GM19372 (cell line): ENCODE measurements at regions not wholly inside any gene's neighbourhood (a gene's known extent, or its start where the extent isn't known, plus 50 kb on each side); places are given as distances from the start of the nearest gene placed in this dataset.

Experiments used
- ATAC-seq: cut with Tn5 transposase; IDR thresholded peaks from one replicate; pipeline ENCODE4 v1.9.1; 2021; ENCODE audit warnings: mild to moderate bottlenecking, low read depth, moderate library complexity; ENCODE audit not compliant: unreplicated experiment

- ATAC-seq = no peak
Measured at GRCh38 chr5:96248131-96248530, 184.9 kb downstream of the PCSK1 start.

GRCh38 chr5:96247708-96248107 is 185.3 kb downstream of the PCSK1 start:
- ATAC-seq = no peak

DNA sequence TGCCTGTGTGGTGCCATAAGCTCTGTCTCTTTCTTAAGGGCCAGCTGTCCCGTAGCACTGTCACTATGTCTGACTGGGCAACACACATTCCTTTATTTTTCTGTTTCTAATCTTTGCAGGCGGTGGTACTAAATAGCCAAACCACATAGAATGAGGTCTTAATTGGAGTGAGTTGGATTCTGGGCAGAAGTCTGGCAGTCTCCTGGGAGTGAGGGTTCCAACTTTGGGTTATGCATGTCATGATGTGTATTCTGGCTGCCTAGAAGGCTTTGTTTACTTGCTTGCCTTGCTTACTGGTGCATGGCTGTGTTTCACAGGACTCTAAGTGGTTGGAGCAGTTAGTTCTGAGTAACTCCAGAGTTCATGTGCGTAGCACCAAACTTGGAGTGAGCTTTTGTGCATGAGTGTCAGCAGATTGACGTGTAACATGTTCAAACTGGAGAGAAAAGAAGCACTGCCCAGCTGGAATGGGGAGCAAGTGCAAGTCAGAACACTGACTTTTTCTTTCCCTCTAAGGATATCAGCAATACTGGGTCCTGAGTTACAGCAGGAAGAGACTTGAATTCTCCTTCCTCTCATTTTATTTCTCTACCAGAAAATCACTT is 185.8 kb downstream of the PCSK1 start:
- no peak for ATAC-seq

DNA sequence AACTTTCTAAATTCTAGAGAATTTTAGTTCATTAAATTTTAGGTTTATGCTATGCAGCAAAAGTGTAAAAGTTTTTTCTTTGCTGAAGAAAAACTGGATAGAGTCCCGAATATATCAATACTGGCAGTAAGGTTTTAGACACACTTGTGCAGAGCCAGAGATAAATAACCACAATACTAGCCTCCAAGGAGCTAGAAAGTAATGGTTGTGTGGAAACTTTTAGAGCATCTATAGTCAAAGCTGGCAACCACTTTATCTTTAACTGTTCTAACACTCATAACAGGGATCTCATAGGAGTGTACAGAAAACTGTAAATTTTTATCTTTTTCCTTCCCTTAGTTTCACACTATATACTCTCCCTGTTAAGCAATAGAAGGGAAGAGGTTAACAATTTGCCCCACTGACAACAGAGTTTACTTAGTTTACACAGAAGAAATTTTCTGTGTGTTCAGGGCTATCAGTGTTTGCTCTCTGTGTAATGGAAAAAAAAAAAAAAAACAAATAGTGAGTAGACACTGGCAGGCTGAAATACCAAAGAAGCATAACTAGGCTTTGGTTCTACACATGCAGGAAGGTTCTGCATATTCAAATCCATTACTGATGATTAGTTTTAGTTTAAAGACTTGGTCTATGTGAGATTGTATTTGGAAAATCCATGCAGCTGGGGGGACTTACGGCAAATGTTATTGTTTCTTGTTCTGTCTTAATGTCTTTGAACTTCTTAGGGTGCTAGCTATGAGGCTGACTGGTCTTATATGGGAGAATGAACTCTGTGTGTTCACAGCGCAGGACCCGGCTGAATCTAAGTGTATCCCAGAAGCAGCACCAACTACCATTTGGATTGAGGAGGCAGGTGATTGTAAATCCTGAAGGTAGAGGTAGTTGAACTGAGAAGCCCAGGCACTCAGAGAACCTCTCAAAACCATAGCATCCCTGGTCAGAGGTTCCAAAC is 187.6 kb downstream of the PCSK1 start:
- ATAC-seq = no peak

GRCh38 chr5:96244696-96245095 is 188.4 kb downstream of the PCSK1 start:
- ATAC-seq = no peak

- no peak for ATAC-seq
Measured at GRCh38 chr5:96243862-96244261, 189.2 kb downstream of the PCSK1 start.

DNA sequence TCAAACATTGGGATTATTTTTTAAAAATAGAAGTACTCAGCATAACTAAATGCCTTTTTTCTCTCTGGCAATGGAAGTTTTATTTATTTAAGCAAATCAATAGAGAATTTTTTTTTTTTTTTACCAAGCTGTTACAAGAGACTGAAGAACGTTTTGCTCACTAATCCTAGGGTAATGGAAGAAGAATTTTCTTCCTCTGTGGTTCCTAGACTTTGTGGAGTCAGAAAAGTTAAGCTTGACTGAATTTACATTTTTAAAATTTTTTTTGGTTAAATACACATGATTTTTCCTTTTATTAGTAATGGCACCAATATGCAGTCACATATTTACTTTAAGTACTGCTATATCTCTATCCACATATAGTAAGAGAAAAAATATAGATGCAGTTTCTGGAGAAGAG is 189.8 kb downstream of the PCSK1 start:
- ATAC-seq = no peak

DNA sequence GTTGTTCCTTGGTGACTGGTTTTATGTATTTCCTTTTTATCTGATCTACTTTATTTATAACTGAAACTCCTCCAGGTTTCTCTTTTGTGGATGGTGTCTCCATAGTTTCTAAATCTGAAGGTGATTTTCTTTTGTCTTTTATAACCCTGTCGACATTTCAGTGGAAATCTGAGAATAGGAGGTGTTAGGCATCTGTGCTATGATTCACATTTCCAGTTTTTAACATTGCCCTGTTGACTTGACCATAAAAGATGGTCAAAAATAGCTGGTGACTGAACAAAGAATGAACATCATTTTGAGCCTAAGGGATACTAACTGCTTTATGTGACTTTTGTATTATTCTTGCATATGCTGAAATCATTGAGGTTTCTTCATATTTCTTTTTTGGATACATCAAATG is 190.5 kb downstream of the PCSK1 start:
- no peak for ATAC-seq

DNA sequence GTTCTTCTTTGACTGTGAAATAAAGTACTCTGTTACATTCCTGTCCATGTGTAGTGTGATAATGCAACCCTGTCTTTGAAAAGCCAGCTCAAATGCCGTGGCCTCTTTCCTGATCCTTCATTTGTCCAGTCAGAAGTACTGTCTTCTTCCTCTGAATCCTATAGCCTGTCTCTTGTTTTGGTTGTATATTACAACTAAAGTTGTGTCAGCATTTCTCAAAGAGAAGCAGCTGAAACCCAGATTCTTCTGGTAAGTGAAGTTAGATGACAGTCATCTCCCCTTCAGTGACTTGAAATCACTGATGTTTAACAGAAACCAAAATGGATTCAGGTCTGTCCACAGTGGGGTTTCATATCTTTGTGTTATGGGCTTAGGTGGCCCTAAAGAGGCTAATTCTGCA is 196.2 kb downstream of the PCSK1 start:
- no peak for ATAC-seq

DNA sequence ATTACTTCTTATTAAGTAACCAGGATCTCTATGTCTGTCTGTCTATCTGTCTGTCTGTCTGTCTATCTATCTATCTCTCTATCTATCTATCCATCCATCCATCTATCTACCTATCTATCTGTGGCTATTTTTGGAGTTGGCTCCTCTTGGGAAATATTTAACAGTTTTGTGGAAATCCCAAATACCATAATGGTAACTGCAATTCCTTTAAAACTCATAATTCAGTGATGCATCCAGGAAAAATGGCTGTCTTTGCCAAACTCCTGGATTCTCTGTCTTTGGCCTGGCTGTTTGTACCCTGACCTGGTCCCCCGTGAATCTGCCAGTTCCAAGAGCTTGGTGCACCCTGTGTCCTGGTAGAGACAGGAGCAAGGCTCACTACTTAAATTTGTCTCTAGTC is 197.0 kb downstream of the PCSK1 start:
- ATAC-seq = no peak

DNA sequence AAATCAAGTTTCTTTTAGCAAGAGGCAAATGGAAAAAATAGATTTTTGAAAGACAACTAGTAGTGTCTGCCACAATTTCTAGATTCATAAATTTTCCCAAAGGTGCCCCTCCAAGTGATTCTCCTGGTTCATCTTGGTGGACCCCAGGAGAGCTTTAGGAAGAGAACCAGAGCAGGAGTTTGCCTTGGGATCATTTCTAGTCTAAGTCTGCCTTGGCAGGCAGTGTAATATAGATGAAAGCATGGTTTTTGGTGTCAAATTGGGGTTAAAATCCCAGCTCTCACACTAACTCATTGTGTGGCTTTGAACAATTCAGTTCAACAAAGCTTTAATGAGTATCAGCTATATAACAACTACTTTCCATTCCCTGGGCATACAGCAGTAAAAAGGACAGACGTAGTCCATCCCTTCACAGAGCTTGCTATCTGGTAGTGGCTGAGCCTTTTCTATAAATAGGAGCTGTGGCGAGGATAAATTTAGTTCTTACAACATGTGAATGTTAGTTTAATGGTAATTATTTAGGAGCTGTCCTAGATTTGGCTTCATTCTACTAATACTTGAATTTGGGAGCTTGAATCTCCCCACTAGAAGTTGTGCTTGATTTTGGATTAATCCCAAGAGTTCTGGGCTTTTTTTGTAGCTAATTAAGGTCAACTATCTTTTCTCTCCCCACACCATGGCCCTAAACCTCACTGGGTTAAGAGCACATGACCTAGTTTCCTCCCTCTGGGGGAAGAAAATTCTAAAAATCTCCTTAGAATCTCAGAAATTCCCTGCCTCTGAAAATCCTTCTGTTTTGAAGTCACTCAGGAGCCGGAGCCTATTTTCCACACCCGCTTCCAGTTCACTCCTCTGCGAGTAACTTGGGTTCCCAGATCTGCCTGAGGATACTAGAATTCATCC is 197.8 kb downstream of the PCSK1 start:
- no peak for ATAC-seq

DNA sequence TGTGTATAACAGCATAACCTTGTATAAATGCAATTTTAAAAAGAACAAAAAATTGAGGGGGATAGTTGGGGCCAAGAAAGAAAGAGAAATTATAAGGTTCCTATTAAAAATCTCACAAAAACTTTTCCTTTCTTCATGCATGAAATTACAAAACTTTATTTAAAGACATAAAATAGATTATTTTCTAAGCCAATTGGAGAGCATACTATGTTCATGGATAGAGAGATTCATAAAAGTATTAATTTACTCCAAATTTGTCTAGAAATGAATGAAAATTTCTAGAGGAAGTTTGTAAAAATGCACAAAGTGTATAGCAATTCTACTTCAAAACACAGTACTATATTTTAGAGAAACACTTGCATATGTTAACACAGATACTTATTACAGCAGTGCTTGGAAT is 200.4 kb downstream of the PCSK1 start:
- no peak for ATAC-seq

DNA sequence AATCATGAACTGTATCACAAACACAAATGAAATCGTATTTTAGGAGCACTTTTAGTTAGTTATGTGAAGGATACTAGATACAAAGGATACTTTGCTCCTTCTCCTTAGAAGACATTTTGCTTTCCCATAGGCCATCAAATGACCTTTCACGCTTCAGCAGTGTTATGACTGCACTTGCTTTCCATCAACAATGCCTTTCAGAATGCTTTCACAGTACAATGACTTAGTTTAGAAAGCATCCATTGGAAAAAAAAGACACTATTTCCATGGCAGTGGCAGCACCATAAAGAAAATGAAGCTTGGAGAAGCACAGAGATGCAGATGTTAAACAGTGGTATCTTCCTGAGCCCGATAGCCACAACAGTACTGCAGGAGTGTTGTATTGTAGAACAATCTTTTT is 203.9 kb downstream of the PCSK1 start:
- ATAC-seq = no peak

GRCh38 chr5:96228408-96228807 is 204.6 kb downstream of the PCSK1 start:
- ATAC-seq = no peak

- no peak for ATAC-seq
Measured at GRCh38 chr5:96227957-96228356, 205.1 kb downstream of the PCSK1 start.

DNA sequence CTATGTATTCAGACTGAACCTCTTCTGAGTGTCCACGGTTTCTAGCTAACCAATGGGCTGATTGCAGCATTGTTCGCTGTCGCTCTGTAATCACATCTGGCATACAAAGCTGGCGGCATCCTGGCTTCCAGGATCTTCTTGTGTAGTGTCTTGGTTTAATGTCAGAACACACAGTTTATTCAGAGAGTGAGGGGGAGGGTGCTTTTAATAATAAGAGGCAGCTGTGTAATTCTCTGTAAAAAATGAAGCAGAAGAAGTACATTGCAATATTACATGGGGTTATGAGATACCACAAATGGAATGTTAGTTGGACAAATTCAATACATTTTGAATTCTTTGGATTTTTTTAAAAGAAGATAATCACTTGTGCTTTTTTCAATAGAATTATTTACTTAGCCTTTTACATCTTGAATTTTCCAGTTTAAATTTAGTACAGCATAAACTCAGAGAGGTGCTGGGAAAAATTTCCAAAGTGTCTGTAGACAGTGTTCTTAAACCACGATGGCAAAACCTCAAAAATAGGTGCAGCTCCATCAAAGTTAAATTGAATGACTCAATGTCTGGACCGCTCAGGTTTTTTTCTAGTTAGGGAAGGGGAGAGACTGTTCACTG is 206.0 kb downstream of the PCSK1 start:
- no peak for ATAC-seq

GRCh38 chr5:96222129-96222528 is 210.9 kb downstream of the PCSK1 start:
- ATAC-seq = no peak

DNA sequence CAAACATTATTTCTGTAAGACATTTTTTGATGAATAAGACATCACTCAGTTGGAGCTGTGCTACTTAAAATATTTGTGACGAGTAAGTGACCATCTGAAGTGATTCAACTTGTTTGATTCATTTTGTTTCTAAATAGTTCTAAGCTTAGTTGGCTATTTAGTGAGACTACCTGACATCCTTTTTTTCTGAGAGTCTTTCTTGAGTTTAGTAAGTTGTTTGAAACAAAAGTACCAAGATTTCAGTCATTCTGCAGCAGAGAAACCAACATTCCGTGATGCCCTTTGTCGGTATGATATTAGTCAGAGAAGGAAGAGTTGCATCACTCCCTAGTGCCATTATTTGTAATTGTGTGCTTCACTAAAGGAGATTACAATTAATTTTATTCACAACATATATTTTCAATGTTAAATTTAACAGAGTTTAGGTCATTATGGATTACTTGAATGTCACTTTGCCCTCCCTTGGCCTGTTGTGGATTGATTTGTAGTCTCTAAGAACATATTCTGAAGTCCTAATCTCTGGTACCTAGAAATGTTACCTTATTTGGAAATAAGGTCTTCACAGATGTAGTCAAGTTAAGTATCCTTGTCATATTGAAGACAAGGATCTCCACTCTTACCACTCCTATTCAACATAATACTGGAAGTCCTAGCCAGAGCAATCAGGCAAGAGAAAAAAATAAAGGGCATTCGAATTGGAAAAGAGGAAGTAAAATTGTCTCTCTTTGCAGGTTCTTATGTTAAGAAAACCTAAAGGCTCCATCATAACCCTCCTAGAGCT is 212.2 kb downstream of the PCSK1 start:
- ATAC-seq = no peak

GRCh38 chr5:96219580-96220281 is 213.3 kb downstream of the PCSK1 start:
- no peak for ATAC-seq
